C4-2B (cell line): ENCODE measurements at regions not wholly inside any gene's neighbourhood (a gene's known extent, or its start where the extent isn't known, plus 50 kb on each side); places are given as distances from the start of the nearest gene placed in this dataset.

Experiments
- CTCF ChIP-seq: fragments of 450-650 bp; conservative IDR thresholded peaks from 2 replicates; pipeline ENCODE4 v1.5.1; 2017; ENCODE audit warnings: mild to moderate bottlenecking
- ZFX ChIP-seq: fragments of 450-650 bp; IDR thresholded peaks from 2 replicates; pipeline ENCODE4 v1.6.1; 2017

DNA sequence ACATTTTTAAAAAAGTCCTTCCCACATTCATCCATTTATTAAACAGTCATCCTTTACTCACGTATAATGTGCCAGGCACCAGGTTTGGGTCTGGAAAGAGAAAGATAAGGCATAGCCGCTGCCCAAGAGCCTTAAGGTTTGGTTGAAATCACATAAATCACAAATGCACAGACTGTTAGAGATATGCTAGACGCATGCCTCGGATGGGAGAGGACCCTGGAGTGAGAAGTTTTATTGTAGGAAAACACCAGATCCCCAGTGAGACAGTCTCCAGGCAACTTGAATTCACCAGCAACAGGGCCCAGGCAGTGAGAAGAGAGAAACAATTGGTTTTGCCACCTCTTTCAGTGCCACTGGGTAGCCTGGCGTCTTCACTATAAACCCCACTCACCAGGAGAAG, 305.9 kb upstream of the AMIGO2 start:
- no peak for TF ChIP-seq CTCF
- no peak for TF ChIP-seq ZFX
